ENCODE measurements at regions not wholly inside any gene's neighbourhood (a gene's known extent, or its start where the extent isn't known, plus 50 kb on each side); places are given as distances from the start of the nearest gene placed in this dataset.

DNA sequence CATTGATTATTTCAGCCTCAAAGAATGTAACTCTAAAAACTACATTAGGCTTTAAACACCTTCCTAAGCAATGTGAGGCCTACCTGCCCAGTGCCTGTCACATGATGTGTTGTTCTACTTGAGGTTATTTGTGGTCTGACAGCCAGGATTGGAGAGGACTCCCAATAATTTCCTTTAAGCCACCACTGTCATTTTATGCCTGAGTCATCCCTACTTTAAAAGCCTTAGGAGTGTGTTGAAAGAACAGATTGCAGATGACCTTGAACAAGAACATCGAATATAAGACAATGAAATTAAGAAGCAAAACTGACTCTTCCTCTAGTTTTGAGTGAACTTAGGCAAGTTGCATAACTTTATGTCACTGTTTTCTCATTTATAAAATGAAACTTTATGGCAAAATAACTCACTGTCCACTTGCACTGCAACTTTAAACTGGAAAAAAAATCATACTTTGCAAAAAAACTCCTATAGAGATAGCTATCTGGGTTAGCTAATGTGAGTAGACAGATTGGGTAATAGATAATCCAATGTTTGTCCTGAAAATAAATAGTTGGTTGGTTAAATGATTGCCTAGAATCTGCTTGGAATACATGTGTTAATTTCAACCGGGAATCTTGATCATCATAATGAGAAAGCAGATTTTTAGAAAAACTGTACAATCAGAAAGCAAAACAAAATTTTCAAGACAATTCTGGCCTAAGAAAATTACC lies 361.2 kb downstream of the SUCLA2 start:
- TF ChIP-seq, protein P1, sequence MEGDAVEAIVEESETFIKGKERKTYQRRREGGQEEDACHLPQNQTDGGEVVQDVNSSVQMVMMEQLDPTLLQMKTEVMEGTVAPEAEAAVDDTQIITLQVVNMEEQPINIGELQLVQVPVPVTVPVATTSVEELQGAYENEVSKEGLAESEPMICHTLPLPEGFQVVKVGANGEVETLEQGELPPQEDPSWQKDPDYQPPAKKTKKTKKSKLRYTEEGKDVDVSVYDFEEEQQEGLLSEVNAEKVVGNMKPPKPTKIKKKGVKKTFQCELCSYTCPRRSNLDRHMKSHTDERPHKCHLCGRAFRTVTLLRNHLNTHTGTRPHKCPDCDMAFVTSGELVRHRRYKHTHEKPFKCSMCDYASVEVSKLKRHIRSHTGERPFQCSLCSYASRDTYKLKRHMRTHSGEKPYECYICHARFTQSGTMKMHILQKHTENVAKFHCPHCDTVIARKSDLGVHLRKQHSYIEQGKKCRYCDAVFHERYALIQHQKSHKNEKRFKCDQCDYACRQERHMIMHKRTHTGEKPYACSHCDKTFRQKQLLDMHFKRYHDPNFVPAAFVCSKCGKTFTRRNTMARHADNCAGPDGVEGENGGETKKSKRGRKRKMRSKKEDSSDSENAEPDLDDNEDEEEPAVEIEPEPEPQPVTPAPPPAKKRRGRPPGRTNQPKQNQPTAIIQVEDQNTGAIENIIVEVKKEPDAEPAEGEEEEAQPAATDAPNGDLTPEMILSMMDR (optimal IDR thresholded peaks at IDR 0.05 in 1 of 3, IDR thresholded peaks at IDR 0.05 in 1 of 3, conservative IDR thresholded peaks at IDR 0.05 in 1 of 3; ENCODE audit: extremely low read depth in 1 of 3, insufficient read depth in 2 of 3, low read length in 3 of 3) = no peak
- no peak for TF ChIP-seq EZH2 (IDR thresholded peaks at IDR 0.05; ENCODE audit: low read length)
